Gastroesophageal sphincter (tissue), 3 donors: ENCODE measurements at regions not wholly inside any gene's neighbourhood (a gene's known extent, or its start where the extent isn't known, plus 50 kb on each side); places are given as distances from the start of the nearest gene placed in this dataset.

ENCODE experiments used
- EP300 ChIP-seq: sonication (generic); formaldehyde crosslinking; IDR thresholded peaks from one replicate; pipeline ENCODE4 v1.6.1; 2017; ENCODE audit warnings: antibody characterized with exemption, mild to moderate bottlenecking
- POLR2A ChIP-seq, 2 donors: fragments of 450-650 bp; IDR thresholded peaks; one replicate each; pipeline ENCODE4 v1.6.1; 2017; ENCODE audit warnings: antibody characterized with exemption in 2 of 2, mild to moderate bottlenecking in 2 of 2, moderate library complexity in 1 of 2
- TF ChIP-seq, protein P1 (sequence below), 4 experiments: fragments of 200-600 bp in 2 of 4; fragments of 450-650 bp in 2 of 4; sonication (generic) in 1 of 4; IDR thresholded peaks; one replicate each; pipeline ENCODE4 v1.5.1; 2017 to 2019; ENCODE audit warnings: antibody characterized with exemption in 4 of 4, mild to moderate bottlenecking in 2 of 4, moderate library complexity in 2 of 4

DNA sequence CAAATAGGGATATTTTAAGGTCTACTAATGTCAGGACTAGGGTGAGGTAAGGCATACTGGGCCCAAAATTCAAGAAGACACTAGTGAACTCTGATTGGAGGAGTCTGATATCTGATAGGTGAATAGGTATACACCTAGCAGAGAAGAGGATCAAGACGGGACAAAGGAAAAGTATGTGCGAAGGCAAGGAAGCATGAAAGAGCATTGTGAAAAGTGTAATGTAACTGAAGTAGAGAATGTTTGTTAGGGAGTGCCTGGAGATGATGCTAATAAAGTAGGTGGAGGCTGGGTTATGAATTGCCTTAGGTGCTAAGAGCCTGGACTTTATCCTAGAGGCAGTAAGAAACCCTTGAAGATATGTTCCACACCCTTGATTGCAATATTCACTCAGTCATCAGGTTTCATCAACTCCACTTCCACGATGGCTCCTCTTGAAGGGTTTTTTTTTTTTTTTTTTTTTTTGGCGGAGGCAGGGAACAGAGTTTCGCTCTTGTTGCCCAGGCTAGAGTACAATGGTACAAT, 49.9 kb upstream of the XIAP start:
- TF ChIP-seq, protein P1, sequence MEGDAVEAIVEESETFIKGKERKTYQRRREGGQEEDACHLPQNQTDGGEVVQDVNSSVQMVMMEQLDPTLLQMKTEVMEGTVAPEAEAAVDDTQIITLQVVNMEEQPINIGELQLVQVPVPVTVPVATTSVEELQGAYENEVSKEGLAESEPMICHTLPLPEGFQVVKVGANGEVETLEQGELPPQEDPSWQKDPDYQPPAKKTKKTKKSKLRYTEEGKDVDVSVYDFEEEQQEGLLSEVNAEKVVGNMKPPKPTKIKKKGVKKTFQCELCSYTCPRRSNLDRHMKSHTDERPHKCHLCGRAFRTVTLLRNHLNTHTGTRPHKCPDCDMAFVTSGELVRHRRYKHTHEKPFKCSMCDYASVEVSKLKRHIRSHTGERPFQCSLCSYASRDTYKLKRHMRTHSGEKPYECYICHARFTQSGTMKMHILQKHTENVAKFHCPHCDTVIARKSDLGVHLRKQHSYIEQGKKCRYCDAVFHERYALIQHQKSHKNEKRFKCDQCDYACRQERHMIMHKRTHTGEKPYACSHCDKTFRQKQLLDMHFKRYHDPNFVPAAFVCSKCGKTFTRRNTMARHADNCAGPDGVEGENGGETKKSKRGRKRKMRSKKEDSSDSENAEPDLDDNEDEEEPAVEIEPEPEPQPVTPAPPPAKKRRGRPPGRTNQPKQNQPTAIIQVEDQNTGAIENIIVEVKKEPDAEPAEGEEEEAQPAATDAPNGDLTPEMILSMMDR (IDR thresholded peaks at IDR 0.05), result no peak
- TF ChIP-seq EP300 (no peak), POLR2A (IDR thresholded peaks at IDR 0.05) (no peak)
